HG02798 (cell line): ENCODE measurements at regions not wholly inside any gene's neighbourhood (a gene's known extent, or its start where the extent isn't known, plus 50 kb on each side); places are given as distances from the start of the nearest gene placed in this dataset.
A peak's percentile ranks its signal among the peaks of the same experiment; 100 is the strongest.

Experiments used
- ATAC-seq: cut with Tn5 transposase; IDR thresholded peaks from one replicate; pipeline ENCODE4 v1.9.1; 2021; ENCODE audit warnings: mild to moderate bottlenecking; ENCODE audit not compliant: unreplicated experiment, poor library complexity

- no peak for ATAC-seq
Measured at GRCh38 chr2:201968050-201968449, 65.6 kb upstream of the FZD7 start.

- ATAC-seq: no peak
Measured at GRCh38 chr2:201968476-201968875, 65.2 kb upstream of the FZD7 start.

- ATAC-seq: no peak
Measured at GRCh38 chr2:201969241-201969937, 64.3 kb upstream of the FZD7 start.

- ATAC-seq: no peak
Measured at GRCh38 chr2:201969938-201970785, 63.5 kb upstream of the FZD7 start.

- ATAC-seq: no peak
Measured at GRCh38 chr2:201970786-201971108, 62.9 kb upstream of the FZD7 start.

- no peak for ATAC-seq
Measured at GRCh38 chr2:201971531-201972228, 62.0 kb upstream of the FZD7 start.

GRCh38 chr2:201972621-201973255 is 60.9 kb upstream of the FZD7 start:
- no peak for ATAC-seq

- no peak for ATAC-seq
Measured at GRCh38 chr2:201973305-201973928, 60.2 kb upstream of the FZD7 start.

- ATAC-seq: no peak
Measured at GRCh38 chr2:201974171-201975100, 59.2 kb upstream of the FZD7 start.

- ATAC-seq: no peak
Measured at GRCh38 chr2:201975434-201975833, 58.2 kb upstream of the FZD7 start.

GRCh38 chr2:201975964-201976612 is 57.6 kb upstream of the FZD7 start:
- ATAC-seq: no peak

GRCh38 chr2:201977651-201978050 is 56.0 kb upstream of the FZD7 start:
- no peak for ATAC-seq

- no peak for ATAC-seq
Measured at GRCh38 chr2:201978333-201978732, 55.3 kb upstream of the FZD7 start.

- ATAC-seq: no peak
Measured at GRCh38 chr2:201978986-201979385, 54.7 kb upstream of the FZD7 start.

GRCh38 chr2:201980389-201980821 is 53.2 kb upstream of the FZD7 start:
- ATAC-seq: peak; percentile 62

- no peak for ATAC-seq
Measured at GRCh38 chr2:201980946-201981345, 52.7 kb upstream of the FZD7 start.

- no peak for ATAC-seq
Measured at GRCh38 chr2:201983174-201983573, 50.5 kb upstream of the FZD7 start.

- no peak for ATAC-seq
Measured at GRCh38 chr2:201983800-201984199, 49.9 kb upstream of the FZD7 start.
